GM19397 (cell line): ENCODE measurements at regions not wholly inside any gene's neighbourhood (a gene's known extent, or its start where the extent isn't known, plus 50 kb on each side); places are given as distances from the start of the nearest gene placed in this dataset.
"Not testable (repeated sequence)": the region's sequence is repeated elsewhere in the genome, so short reads cannot be mapped to it uniquely, and the experiment has no call there.

ENCODE experiments used
- ATAC-seq: cut with Tn5 transposase; IDR thresholded peaks from one replicate; pipeline ENCODE4 v1.9.1; 2021; ENCODE audit warnings: mild to moderate bottlenecking, moderate library complexity; ENCODE audit not compliant: unreplicated experiment

DNA sequence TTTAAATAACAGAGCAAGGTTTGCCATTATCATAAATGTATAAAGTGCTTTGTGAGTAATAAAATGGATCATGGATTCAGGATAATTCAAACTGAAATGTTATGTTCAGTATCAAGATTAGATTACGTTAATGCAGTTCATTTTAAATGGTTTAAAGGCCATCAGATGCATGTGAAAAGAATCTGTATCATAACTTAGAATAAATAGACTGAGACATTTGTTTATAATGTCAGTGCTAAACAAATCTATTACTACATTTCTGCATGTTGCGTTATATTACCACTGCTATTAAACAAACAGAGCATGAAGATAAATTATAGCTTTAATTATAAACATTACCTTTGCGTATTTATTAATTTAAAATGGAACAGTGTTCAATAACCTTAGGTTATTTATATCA is 160.2 kb downstream of the TOX3 start:
- no peak for ATAC-seq

DNA sequence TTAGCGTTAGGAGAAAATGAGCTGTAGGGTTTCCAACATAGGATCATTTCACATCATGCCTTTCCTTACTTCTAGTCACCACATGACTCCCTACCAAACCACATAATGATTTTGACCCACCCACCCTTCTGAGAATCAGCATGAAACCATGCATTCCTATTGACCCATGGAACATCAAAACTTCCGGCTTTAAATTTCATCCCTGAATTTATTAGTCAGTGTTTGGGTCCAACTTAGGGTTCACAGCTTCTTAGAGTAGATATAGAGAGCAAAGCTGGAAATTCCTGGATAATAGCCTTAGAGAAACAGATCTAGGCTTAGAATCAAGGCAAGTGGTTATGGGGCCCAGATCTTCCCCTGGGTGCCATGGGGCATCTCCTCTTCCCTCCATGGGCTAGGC is 162.6 kb downstream of the TOX3 start:
- no peak for ATAC-seq

DNA sequence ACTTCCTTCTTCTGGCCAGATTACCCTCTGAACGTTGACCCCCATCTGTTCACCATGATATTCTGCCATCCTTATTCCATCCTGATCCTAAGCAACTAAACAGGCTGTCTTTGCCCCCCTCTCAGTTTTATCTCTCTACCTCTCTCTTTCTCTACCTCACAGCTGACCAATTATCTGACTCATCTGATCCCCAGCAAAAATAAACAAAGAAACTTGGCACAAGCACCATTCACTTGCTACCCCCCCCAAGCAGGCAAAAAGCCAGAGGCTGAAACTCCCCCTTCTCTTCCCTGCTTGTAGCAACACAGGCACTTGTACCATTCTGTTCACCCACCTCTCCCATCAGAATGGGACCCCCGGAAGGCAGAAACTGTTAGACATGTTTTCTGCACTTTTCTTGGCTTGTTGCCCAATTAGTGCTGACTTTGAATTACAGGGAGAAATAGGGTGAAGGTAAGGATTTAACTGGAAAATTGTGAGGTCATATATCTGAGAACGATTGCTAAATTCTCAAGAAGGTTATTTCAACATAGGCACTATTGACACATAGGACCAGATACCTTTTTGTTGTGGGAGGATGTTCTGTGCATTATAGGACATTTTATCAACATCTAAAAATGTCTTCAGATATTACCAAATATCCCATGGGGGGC is 163.2 kb downstream of the TOX3 start:
- no peak for ATAC-seq

DNA sequence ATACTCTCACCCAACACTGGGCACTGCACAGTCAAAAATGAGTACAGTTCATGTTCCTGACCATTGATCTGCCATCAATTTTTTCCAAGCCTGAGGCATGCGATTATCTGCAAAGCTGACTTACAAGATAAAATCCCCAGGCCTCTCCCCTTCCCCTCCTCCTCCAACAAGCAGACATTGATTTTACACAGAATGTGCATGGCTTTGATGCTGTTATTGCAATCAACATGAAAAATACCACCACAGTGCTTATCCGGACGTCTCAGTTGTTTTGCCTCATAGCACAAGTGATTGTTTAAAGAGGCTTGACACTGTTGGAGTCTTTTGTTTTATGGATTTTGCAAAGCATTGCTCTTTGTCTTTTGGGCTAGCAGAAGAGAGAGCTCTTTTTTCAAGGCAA is 163.8 kb downstream of the TOX3 start:
- ATAC-seq = no peak

DNA sequence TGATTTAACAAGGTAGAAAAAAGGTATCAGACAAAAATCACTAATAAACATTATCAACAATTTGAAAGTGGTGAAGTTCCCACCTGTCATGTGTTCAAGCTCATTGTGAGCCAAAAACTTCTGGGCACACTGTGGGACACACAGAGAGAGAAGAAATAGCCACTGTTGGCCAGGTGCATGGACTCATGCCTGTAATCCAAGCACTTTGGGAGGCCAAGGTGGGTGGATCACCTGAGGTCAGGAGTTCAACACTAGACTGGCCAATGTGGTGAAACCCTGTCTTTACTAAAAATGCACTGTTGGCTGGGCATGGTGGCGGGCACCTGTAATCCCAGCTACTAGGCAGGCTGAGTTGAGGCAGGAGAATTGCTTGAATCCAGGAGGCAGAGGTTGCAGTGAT is 167.4 kb downstream of the TOX3 start:
- no peak for ATAC-seq

DNA sequence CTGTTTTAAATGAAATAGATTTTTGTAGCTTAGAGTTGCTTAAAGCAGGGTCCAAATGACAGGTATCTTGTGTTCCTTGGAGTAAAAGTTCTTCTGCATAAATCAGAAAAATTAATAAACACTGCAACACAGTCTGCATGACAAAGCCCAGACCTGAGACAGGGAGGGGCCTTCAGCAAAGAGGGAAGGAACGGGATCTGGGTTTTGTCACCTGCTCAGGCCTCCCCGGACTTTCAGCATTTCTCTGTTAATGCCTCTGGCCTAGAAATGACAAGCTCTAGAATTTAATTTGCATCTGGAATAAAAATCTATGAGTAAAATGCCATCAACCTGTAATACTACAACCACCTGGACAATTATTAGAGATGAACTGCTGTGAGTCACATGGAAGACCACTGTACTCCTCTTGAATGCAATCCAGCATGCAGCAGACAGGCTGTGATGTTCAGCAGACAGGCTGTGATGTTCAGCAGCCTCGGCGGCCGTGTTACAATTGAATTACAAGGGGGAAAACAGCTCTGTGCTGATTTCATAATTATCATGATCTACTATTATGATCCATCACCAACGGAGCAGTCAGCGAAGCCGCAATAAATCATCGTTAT is 170.2 kb downstream of the TOX3 start:
- ATAC-seq = no peak

DNA sequence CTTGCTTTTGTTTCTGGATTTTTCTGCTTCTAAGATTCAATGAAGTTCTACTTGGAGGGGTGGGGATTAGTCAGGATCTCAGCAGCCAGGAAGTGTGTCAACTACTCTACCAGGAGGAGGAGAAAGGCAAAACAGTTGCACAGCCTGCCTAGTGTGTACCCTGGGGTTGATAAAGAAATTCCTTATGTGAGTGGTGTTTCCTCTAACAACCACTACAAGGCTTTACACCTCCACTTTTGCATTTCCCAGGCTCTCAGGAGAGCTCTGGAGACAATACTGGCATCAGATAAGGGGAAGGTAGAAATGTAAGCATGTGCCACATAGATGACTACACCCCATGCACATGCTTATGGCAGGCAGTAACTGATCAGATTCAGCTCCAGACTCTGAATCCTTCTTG is 174.6 kb downstream of the TOX3 start:
- ATAC-seq = no peak

DNA sequence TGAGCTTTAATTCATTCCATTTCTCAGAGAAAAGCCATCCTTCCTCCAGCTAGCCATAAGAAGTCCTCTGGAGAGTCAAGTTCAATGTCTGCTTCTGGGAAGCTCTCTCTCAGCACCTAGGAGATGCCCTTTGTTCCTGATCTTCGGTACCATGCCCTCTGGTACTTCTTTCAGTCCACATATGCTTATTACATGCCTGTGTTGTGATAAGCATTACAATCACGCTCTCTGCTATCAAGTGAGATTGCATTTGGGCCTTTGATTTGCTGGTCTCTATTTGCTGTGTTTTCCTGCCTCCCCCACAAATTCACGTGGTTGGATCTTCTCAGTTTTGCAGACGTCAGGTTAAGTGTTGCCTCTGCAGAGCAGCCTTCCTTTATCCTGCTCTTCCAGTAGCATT is 178.1 kb downstream of the TOX3 start:
- no peak for ATAC-seq

DNA sequence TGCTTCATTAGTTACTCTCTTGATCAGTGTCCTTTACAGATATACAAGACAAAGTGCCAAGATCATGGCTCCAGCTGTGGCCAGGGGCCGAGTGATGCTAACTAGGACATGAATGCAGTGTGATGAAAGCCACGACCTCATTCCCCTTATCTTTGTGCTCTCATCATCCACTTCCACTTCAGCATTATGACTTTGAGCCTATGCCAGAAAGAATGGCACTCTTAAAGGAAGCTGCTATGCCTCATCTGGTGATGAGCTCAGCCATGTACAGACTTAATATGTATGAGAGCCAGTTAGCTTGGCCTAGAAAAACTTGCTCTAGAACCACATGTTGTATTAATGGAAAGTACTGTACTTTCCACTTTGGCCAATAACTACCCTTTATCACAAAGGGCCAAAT is 179.1 kb downstream of the TOX3 start:
- no peak for ATAC-seq

DNA sequence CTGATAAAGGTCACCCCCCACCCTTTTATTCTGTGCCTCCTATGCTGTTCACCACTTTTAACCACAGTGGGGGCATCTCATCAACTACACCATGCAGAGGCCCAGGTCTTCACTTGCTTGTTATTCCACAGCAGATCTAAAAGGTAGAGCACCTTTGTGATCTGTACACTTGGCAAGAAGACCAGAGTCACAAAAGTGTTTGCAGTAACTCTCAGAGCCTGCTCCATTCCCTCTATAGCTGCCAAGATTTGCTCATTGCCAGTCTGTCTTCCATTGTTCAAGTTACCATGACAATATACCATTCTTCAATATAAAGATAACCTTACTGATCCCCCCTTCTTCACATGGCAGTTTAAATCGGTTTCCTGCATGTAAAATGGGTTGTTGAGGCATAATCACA is 180.0 kb downstream of the TOX3 start:
- no peak for ATAC-seq

DNA sequence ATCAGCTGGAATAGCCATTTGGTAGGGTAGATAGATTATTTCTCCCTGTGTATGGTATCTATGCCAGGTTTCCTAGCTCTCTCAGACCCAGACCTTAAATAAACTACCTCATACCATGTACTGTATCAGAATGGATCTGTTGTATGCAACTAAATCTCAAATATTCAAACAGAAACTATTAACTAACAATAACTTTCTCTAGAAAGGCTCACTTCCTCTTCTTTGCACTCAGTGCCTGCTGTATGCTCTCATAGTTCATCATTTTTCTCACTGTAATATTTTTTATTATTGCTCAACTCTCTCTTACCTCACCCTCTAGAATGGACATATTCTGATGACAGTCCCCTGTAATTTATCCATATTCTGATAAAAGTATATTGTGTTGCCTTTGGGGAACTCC is 182.4 kb downstream of the TOX3 start:
- ATAC-seq = no peak

DNA sequence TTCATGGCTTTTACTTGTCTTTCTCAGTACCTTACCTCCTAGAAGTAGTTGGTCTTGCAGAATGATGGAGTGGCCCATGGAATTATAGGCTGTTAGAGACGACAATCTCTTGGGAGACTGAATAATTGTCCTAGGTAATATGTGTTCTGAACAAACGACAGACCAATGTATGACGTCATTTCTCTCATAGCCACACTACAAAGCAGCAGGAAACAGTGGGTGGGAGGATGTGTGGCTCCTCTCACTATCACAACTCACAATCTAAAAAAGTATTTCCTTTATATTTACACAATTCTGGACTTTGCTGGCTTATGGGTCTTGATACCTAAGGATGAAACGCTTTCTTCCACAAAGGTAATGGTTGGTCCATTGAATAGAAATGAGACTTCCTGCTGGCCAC is 183.9 kb downstream of the TOX3 start:
- ATAC-seq = no peak

DNA sequence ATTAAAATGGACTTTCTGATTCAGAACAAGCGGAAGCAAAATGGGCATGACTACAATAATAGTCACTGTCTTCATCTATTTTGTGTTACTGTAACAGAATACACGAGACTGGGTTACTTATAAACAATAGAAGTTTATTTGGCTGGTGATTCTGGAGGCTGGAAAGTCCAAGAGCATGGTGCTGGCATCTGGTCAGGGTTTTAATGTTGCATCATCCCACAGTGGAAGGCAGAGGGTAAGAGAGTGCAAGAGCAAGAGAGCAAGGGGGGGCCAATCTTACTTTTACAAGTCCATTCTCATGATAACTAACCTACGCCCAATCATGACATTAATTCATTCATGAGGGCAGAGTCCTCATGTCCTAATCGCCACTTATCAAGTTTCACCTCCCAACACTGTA is 189.2 kb downstream of the TOX3 start:
- no peak for ATAC-seq

DNA sequence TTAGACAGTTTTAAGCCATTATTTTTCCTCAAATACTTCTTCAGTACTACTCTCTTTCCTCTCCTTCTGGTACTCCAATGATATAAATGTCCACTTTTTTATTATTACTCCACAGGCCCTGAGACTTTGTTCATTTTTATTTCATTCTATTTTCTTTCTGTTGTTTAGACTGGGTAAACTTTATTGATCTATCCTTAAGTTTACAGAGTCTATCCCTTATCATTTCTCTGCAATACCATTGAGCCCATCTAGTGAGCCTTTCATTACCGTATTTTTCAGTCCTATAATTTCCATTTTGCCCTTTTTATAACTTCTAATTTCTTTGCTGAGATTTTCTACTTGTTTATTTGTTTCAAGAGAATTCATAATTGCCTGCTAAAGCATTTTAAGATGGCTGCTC is 193.7 kb downstream of the TOX3 start:
- ATAC-seq = no peak

DNA sequence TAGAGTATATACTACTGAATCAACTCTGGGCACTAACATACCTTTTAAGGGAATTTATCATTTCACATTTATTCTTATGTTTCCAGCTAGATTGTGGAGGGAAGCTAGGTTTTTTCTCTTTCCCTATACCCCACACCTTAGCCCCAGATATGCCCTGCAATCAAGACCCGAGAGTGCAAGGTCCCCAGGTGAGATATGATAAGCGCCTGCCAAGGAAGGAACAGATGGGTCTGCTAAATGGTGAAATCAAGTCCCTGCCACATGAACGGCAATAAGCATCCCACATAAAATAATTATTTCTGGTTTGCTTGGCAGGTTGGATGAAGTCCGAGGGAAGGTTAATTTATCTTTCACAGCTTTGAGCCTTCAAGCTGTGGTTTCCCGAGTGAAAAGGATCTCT is 195.5 kb downstream of the TOX3 start:
- no peak for ATAC-seq

DNA sequence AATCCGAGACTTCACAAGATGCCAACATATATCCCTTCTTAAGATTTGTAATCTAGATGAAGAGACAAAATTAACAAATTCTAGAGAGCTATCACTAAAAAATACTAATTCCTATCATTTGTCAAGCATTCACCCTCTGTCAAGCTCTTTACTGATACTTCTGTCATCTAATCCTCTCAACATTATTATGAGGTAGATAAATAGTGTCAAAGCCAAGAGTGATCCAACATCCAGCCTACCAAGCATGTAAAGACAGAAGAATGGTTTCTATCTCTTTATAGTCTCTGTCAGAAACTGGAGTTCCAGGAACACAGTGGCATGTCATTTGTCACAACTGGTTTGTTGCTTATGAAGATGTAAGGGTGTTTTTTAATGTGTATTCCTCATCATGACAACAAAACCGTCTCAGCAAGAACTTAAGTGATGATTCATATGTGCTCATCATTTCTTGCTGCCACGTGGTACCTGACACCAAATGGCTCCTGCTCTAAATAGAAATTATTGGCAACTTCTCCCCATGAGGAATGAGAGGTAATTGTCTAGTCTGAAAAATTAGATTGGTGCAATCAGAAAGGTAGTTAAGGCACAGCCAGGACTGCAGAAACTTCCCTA is 196.8 kb downstream of the TOX3 start:
- no peak for ATAC-seq

DNA sequence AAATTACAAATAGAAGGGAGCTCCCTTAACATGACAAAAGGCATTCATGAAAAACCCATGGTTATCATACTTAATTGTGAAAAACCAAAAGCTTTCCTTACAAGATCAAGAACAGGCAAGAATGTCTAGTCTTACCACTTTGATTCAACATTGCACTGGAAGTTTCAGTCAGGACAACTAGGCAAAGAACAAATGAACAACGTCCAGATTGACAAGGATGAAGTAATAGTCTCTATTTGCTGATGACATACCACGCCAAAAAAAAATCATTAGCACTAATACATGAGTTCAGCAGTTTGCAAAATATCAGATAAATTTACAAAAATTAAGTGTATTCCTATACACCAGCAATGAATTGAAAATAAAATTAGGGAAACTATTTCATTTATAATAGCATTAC is 200.2 kb downstream of the TOX3 start:
- no peak for ATAC-seq

DNA sequence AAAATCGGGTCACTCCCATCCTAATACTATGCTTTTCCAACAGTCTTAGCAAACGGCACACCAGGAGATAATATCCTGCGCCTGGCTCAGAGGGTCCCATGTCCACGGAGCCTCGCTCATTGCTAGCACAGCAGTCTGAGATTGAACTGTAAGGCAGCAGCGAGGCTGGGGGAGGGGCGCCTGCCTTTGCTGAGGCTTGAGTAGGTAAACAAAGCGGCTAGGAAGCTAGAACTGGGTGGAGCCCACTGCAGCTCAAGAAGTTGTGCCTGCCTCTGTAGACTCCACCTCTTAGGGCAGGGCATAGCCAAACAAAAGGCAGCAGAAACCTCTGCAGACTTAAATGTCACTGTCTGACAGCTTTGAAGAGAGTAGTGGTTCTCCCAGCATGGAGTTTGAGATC is 213.3 kb downstream of the TOX3 start:
- ATAC-seq = not testable (repeated sequence)

DNA sequence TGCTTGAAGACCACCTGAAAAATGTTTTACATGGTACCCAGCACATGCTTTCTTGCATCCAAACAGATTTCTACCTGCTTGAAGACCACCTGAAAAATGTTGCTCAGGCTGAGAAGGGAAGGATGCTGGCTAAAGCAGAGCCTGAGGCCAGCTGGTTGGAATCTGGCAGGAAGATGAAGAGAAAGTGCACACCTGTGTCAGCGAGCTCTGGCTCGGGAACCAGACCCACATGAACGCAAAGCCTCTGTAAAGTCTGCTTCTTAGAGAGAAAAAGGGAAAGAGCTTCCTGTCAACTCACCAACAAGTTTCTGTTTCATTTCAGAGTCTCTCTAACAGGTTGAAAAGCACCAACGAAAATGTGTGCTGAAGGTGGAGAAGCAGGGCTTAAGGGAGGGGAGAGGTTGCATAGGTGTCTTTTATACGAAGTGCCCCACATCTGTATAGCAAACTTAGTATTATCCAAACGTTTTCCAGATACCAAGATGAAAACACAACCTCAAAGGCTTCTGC is 226.0 kb downstream of the TOX3 start:
- ATAC-seq = no peak

DNA sequence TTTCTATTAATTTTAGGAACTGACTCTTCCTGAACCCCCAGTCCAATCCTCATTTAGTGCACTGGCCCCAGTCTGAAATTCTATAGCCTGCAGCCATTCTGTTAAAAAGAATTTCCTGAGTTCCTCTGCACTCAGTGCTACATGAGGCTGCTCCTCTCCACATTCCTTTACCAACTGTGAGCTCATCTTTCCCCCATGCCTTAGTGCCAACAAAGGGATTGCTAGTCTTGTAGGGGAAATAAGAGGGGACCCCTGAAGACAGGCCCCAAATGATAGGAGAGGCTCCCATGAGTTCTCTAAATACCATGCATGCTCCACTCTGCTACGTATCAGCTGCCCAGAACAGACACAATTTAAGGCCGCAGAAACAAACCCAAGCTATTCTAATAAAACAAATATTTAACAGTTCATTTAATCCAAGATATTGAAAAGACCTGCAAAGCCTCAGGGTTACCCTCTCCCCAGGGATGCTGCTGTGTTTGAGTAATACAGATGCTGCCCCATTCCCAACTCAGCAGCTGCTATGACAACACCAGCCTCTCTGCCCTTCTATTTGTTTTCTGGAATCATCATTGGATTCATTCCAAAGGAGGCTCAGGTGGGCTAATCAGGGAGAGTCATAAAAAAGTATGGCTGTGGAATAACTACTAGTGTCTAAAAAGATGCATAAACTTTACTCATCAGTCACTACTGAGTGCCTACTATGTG is 228.5 kb downstream of the TOX3 start:
- ATAC-seq = no peak

DNA sequence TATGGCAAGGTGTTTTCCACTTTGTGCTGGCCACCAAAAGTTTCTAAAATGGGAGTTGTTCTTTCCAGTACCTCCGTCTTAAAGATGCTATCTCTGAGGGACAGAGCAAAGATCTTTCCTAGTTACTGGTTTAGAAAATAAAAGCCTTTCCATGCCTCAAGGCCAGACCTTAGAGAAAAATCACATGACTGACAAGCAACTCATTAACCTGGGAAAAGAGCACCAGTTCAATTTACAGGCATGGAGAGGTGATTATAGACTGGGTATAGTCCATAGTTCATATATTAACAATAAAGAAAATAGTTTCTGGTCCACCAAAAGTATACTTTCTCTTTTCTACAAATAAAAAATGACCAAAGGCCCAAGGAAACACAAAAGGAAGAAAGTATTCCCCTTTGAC is 230.7 kb downstream of the TOX3 start:
- ATAC-seq = no peak

DNA sequence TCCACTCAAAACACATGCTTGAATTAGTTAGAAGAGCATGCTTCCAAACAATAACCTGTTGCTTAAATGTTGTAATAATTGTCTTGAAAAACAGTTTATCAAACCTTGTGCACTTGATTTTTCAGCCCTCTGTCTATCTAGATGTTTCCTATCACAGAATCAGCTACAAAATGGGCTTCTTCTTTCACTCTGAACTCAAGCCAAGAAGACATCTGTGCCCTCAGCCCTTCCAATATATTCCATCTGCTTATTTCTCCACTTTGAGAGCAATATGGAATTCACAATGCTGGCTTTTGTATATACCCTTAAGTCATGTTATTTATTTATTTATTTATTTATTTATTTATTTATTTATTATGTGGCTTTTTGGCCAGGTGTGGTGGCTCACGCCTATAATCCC is 234.2 kb downstream of the TOX3 start:
- no peak for ATAC-seq
